ENCODE measurements at regions not wholly inside any gene's neighbourhood (a gene's known extent, or its start where the extent isn't known, plus 50 kb on each side); places are given as distances from the start of the nearest gene placed in this dataset.

DNA sequence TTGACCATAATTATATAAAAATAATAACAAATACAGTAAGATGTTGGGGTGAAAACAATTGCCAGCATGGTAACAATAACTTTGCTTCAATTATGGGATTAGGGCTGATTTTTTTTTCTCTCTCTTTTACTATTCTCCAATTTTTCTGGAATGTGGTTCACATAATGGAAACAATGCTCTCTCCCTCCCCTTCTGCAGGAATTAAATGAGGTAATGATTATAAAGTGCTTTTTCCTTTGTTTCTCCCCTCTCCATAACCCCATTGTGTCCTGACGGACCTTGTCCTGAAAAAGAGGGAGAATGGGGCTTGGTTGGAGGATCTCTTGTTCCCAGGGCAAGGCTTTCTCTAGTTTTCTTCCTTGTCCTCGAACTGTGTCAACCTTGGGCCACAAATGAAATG is 234.0 kb upstream of the ZNF32 start:
- H2BK15ac ChIP-seq (ENCODE audit: low read length): no peak overlapping the region
- H3K79me1 ChIP-seq (ENCODE audit: low read depth, low read length): no peaks in the 10 kb centered on the region
- H3K14ac ChIP-seq (ENCODE audit: low read length): no peak overlapping the region
- no peak overlapping the region for H3K4ac ChIP-seq (ENCODE audit: low read length)
- no peak overlapping the region for H2AFZ ChIP-seq (ENCODE audit: low read length)
- H3K27me3 ChIP-seq (ENCODE audit: control insufficient read depth in 3 of 3, insufficient read depth in 3 of 3, low read depth in 1 of 3, low read length in 3 of 3): no peaks in the 10 kb centered on the region
- no peak overlapping the region for H2AK5ac ChIP-seq (ENCODE audit: low read depth, low read length)
- H3K9ac ChIP-seq (ENCODE audit: low read depth, low read length, poor library complexity): no peak overlapping the region
- no CpG with 5 or more reads among the region's 2 CpGs for WGBS, 2 donors (ENCODE audit: extremely low coverage in 2 of 2, insufficient read length in 2 of 2, insufficient replicate concordance in 1 of 2)
- no peak overlapping the region for H2BK5ac ChIP-seq (ENCODE audit: low read length)
- H4K8ac ChIP-seq (ENCODE audit: low read depth, low read length): no peak overlapping the region
- H3K4me2 ChIP-seq (ENCODE audit: insufficient read depth, low read length, poor library complexity, severe bottlenecking): no peak overlapping the region
- H3K23ac ChIP-seq (ENCODE audit: low read depth, low read length, poor library complexity): no peak overlapping the region
- no peak overlapping the region for H3K4me3 ChIP-seq (ENCODE audit: low read length in 2 of 2)
- H2BK120ac ChIP-seq (ENCODE audit: low read depth, low read length): no peak overlapping the region
- H3K9me3 ChIP-seq (replicated peaks in 1 of 2; ENCODE audit: control insufficient read depth in 2 of 2, insufficient read depth in 1 of 2, low read depth in 1 of 2, low read length in 2 of 2): no peaks in the 10 kb centered on the region
- no peak overlapping the region for H4K91ac ChIP-seq (ENCODE audit: low read depth, low read length, poor library complexity)
- H3K4me1 ChIP-seq (ENCODE audit: control insufficient read depth in 2 of 2, insufficient read depth in 1 of 2, low read depth in 1 of 2, low read length in 2 of 2): peaks cover 0 to 3% of the 10 kb centered on the region in 2 donors
- no peaks in the 10 kb centered on the region for H3K36me3 ChIP-seq (replicated peaks in 1 of 2; ENCODE audit: control insufficient read depth in 2 of 2, insufficient read depth in 2 of 2, low read length in 2 of 2)
- H3K27ac ChIP-seq (replicated peaks; ENCODE audit: low read length): no peak overlapping the region
- no peak overlapping the region for H3K18ac ChIP-seq (ENCODE audit: low read length)
- no peak overlapping the region for H2BK12ac ChIP-seq (ENCODE audit: low read length)
- DNase-seq (ENCODE audit: low spot score): no peak

DNA sequence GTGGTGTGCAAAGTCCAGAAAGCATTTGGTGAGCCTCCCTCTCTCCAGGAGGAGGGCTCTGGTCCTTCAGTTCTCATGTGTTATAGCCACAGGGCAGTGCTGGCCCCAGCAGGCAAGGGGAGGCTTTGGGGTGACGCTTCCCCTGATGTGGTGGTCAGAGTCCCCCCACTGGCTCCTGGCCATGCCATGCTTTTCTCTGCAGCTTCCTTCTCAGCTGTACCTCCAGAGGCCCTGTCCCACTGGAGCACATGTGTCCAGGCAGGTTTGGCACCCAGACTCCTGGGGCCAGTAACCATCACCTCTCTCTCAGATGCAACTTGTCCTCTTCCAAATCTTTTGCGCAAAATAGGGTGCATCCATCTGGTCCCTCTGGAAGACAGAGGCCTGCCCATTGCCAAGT is 233.0 kb upstream of the ZNF32 start:
- Histone ChIP-seq H3K9me3 (replicated peaks in 1 of 2; ENCODE audit: control insufficient read depth in 2 of 2, insufficient read depth in 1 of 2, low read depth in 1 of 2, low read length in 2 of 2) (no peaks in the 10 kb centered on the region), H3K27ac (replicated peaks; ENCODE audit: low read length) (no peak overlapping the region), H3K23ac (ENCODE audit: low read depth, low read length, poor library complexity) (no peak overlapping the region), H4K8ac (ENCODE audit: low read depth, low read length) (no peak overlapping the region), H3K4me1 (ENCODE audit: control insufficient read depth in 2 of 2, insufficient read depth in 1 of 2, low read depth in 1 of 2, low read length in 2 of 2) (peaks cover 0 to 3% of the 10 kb centered on the region in 2 donors), H3K4me2 (ENCODE audit: insufficient read depth, low read length, poor library complexity, severe bottlenecking) (no peak overlapping the region), H2AK5ac (ENCODE audit: low read depth, low read length) (no peak overlapping the region), H2BK5ac (ENCODE audit: low read length) (no peak overlapping the region), H3K27me3 (ENCODE audit: control insufficient read depth in 3 of 3, insufficient read depth in 3 of 3, low read depth in 1 of 3, low read length in 3 of 3) (no peaks in the 10 kb centered on the region), H3K4ac (ENCODE audit: low read length) (no peak overlapping the region), H3K14ac (ENCODE audit: low read length) (no peak overlapping the region), H3K18ac (ENCODE audit: low read length) (peak overlapping the region; percentile 2), H2AFZ (ENCODE audit: low read length) (no peak overlapping the region), H2BK12ac (ENCODE audit: low read length) (no peak overlapping the region), H3K4me3 (ENCODE audit: low read length in 2 of 2) (no peak overlapping the region), H3K79me1 (ENCODE audit: low read depth, low read length) (no peaks in the 10 kb centered on the region), H3K9ac (ENCODE audit: low read depth, low read length, poor library complexity) (no peak overlapping the region), H3K36me3 (replicated peaks in 1 of 2; ENCODE audit: control insufficient read depth in 2 of 2, insufficient read depth in 2 of 2, low read length in 2 of 2) (no peaks in the 10 kb centered on the region), H2BK15ac (ENCODE audit: low read length) (no peak overlapping the region), H4K91ac (ENCODE audit: low read depth, low read length, poor library complexity) (no peak overlapping the region), H2BK120ac (ENCODE audit: low read depth, low read length) (no peak overlapping the region)
- WGBS, 2 donors (ENCODE audit: extremely low coverage in 2 of 2, insufficient read length in 2 of 2, insufficient replicate concordance in 1 of 2): no CpG with 5 or more reads among the region's 2 CpGs
- DNase-seq (ENCODE audit: low spot score): no peak

- no peak overlapping the region for H3K27ac ChIP-seq (replicated peaks; ENCODE audit: low read length)
- H2BK120ac ChIP-seq (ENCODE audit: low read depth, low read length): no peak overlapping the region
- no peak overlapping the region for H4K91ac ChIP-seq (ENCODE audit: low read depth, low read length, poor library complexity)
- no peak overlapping the region for H2BK15ac ChIP-seq (ENCODE audit: low read length)
- H3K27me3 ChIP-seq (ENCODE audit: control insufficient read depth in 3 of 3, insufficient read depth in 3 of 3, low read depth in 1 of 3, low read length in 3 of 3): no peaks in the 10 kb centered on the region
- no peak overlapping the region for H3K4me3 ChIP-seq (ENCODE audit: low read length in 2 of 2)
- no peaks in the 10 kb centered on the region for H3K79me1 ChIP-seq (ENCODE audit: low read depth, low read length)
- H3K4ac ChIP-seq (ENCODE audit: low read length): no peak overlapping the region
- DNase-seq (ENCODE audit: low spot score): no peak
- H2BK5ac ChIP-seq (ENCODE audit: low read length): no peak overlapping the region
- peaks cover 0 to 3% of the 10 kb centered on the region in 2 donors for H3K4me1 ChIP-seq (ENCODE audit: control insufficient read depth in 2 of 2, insufficient read depth in 1 of 2, low read depth in 1 of 2, low read length in 2 of 2)
- no peak overlapping the region for H2AK5ac ChIP-seq (ENCODE audit: low read depth, low read length)
- no peak overlapping the region for H3K14ac ChIP-seq (ENCODE audit: low read length)
- no peak overlapping the region for H3K23ac ChIP-seq (ENCODE audit: low read depth, low read length, poor library complexity)
- no peak overlapping the region for H2AFZ ChIP-seq (ENCODE audit: low read length)
- H3K9ac ChIP-seq (ENCODE audit: low read depth, low read length, poor library complexity): no peak overlapping the region
- WGBS, 2 donors (ENCODE audit: extremely low coverage in 2 of 2, insufficient read length in 2 of 2, insufficient replicate concordance in 1 of 2): no CpG with 5 or more reads among the region's 8 CpGs
- no peaks in the 10 kb centered on the region for H3K9me3 ChIP-seq (replicated peaks in 1 of 2; ENCODE audit: control insufficient read depth in 2 of 2, insufficient read depth in 1 of 2, low read depth in 1 of 2, low read length in 2 of 2)
- H3K4me2 ChIP-seq (ENCODE audit: insufficient read depth, low read length, poor library complexity, severe bottlenecking): no peak overlapping the region
- no peaks in the 10 kb centered on the region for H3K36me3 ChIP-seq (replicated peaks in 1 of 2; ENCODE audit: control insufficient read depth in 2 of 2, insufficient read depth in 2 of 2, low read length in 2 of 2)
- no peak overlapping the region for H4K8ac ChIP-seq (ENCODE audit: low read depth, low read length)
- H3K18ac ChIP-seq (ENCODE audit: low read length): peak overlapping the region; percentile 40
- no peak overlapping the region for H2BK12ac ChIP-seq (ENCODE audit: low read length)
Measured at GRCh38 chr10:43880160-43880559, 231.5 kb upstream of the ZNF32 start.

DNA sequence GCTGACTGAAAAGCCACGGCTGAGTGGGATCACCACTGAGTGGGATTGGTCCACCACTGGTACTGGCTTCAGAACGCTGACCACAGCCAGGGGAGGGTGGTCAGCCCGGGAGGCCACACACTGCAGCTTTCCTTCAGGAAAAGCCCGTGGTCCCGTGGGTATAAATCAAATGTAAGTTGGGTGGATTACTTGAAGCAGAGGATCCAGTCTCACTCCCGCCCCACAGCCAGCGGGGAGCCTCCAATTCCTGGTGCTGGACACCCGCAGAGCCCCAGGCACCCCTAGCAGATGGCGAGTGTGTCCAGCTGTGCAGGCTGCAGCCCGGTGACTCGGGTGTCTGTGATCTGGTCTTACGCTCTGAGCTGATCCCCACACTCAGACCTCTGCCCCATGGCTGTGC is 231.1 kb upstream of the ZNF32 start:
- Histone ChIP-seq H2BK15ac (ENCODE audit: low read length) (no peak overlapping the region), H2BK120ac (ENCODE audit: low read depth, low read length) (no peak overlapping the region), H2AFZ (ENCODE audit: low read length) (no peak overlapping the region), H3K27me3 (ENCODE audit: control insufficient read depth in 3 of 3, insufficient read depth in 3 of 3, low read depth in 1 of 3, low read length in 3 of 3) (no peaks in the 10 kb centered on the region), H3K14ac (ENCODE audit: low read length) (no peak overlapping the region), H2AK5ac (ENCODE audit: low read depth, low read length) (no peak overlapping the region), H3K4me3 (ENCODE audit: low read length in 2 of 2) (no peak overlapping the region), H4K8ac (ENCODE audit: low read depth, low read length) (no peak overlapping the region), H3K27ac (replicated peaks; ENCODE audit: low read length) (no peak overlapping the region), H3K79me1 (ENCODE audit: low read depth, low read length) (no peaks in the 10 kb centered on the region), H2BK5ac (ENCODE audit: low read length) (no peak overlapping the region), H3K4me1 (ENCODE audit: control insufficient read depth in 2 of 2, insufficient read depth in 1 of 2, low read depth in 1 of 2, low read length in 2 of 2) (peaks cover 0 to 5% of the 10 kb centered on the region in 2 donors), H3K9me3 (replicated peaks in 1 of 2; ENCODE audit: control insufficient read depth in 2 of 2, insufficient read depth in 1 of 2, low read depth in 1 of 2, low read length in 2 of 2) (no peaks in the 10 kb centered on the region), H3K23ac (ENCODE audit: low read depth, low read length, poor library complexity) (no peak overlapping the region), H3K4ac (ENCODE audit: low read length) (no peak overlapping the region), H4K91ac (ENCODE audit: low read depth, low read length, poor library complexity) (no peak overlapping the region), H3K9ac (ENCODE audit: low read depth, low read length, poor library complexity) (no peak overlapping the region), H3K36me3 (replicated peaks in 1 of 2; ENCODE audit: control insufficient read depth in 2 of 2, insufficient read depth in 2 of 2, low read length in 2 of 2) (no peaks in the 10 kb centered on the region), H2BK12ac (ENCODE audit: low read length) (no peak overlapping the region), H3K4me2 (ENCODE audit: insufficient read depth, low read length, poor library complexity, severe bottlenecking) (no peak overlapping the region), H3K18ac (ENCODE audit: low read length) (no peak overlapping the region)
- no CpG with 5 or more reads among the region's 12 CpGs for WGBS, 2 donors (ENCODE audit: extremely low coverage in 2 of 2, insufficient read length in 2 of 2, insufficient replicate concordance in 1 of 2)
- DNase-seq (ENCODE audit: low spot score): no peak
